22Rv1 (cell line): ENCODE measurements at regions not wholly inside any gene's neighbourhood (a gene's known extent, or its start where the extent isn't known, plus 50 kb on each side); places are given as distances from the start of the nearest gene placed in this dataset.

Source experiments
- ZFX ChIP-seq: fragments of 450-650 bp; IDR thresholded peaks from 2 replicates; pipeline ENCODE4 v1.6.1; 2017; ENCODE audit warnings: antibody characterized with exemption, borderline replicate concordance
- TF ChIP-seq, protein P1 (sequence below): fragments of 450-650 bp; IDR thresholded peaks from 2 replicates; pipeline ENCODE4 v1.5.1; 2017; ENCODE audit warnings: mild to moderate bottlenecking

DNA sequence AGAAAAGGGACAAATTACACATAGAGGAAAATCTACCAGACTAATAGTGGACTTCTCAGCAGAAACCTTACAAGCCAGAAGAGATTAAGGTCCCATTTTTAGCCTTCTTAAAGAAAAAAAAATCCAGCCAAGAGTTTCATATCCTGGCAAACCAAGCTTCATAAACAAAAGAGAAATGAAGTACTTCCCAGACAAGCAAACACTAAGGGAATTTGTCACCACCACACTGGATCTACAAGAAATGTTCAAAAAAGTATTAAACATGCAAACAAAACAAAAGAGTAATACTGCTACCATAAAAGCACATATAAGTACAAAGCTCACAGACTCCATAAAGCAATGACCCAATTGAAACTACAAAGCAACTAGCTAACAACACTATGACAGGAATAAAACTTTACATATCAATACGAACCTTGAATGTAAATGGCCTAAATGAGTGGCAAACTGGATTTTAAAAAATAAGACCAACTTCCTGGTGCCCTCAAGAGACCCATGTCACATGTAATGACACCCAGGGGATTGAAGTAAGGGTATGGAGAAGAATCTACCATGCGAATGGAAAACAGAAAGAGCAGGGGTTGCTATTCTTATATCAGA lies 260.7 kb upstream of the PPP2R2D start:
- TF ChIP-seq, protein P1, sequence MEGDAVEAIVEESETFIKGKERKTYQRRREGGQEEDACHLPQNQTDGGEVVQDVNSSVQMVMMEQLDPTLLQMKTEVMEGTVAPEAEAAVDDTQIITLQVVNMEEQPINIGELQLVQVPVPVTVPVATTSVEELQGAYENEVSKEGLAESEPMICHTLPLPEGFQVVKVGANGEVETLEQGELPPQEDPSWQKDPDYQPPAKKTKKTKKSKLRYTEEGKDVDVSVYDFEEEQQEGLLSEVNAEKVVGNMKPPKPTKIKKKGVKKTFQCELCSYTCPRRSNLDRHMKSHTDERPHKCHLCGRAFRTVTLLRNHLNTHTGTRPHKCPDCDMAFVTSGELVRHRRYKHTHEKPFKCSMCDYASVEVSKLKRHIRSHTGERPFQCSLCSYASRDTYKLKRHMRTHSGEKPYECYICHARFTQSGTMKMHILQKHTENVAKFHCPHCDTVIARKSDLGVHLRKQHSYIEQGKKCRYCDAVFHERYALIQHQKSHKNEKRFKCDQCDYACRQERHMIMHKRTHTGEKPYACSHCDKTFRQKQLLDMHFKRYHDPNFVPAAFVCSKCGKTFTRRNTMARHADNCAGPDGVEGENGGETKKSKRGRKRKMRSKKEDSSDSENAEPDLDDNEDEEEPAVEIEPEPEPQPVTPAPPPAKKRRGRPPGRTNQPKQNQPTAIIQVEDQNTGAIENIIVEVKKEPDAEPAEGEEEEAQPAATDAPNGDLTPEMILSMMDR: no peak
- no peak for TF ChIP-seq ZFX
